GM18519 (cell line): ENCODE measurements at regions not wholly inside any gene's neighbourhood (a gene's known extent, or its start where the extent isn't known, plus 50 kb on each side); places are given as distances from the start of the nearest gene placed in this dataset.

Experiments
- ATAC-seq: cut with Tn5 transposase; IDR thresholded peaks from one replicate; pipeline ENCODE4 v1.9.1; 2021; ENCODE audit warnings: mild to moderate bottlenecking, moderate library complexity; ENCODE audit not compliant: unreplicated experiment, low FRiP score

- no peak for ATAC-seq
These were observed 549.1 kb downstream of the CDK5RAP2 start for GRCh38 chr9:120030847-120031246.

GRCh38 chr9:120018550-120018949 is 561.4 kb downstream of the CDK5RAP2 start:
- ATAC-seq, result no peak

- ATAC-seq, result no peak
These were observed 561.9 kb downstream of the CDK5RAP2 start for GRCh38 chr9:120018037-120018436.

GRCh38 chr9:120016231-120016630 is 563.7 kb downstream of the CDK5RAP2 start:
- no peak for ATAC-seq

- no peak for ATAC-seq
These were observed 565.2 kb downstream of the CDK5RAP2 start for GRCh38 chr9:120014796-120015195.

GRCh38 chr9:120009856-120010255 is 570.1 kb downstream of the CDK5RAP2 start:
- ATAC-seq, result no peak

- ATAC-seq, result no peak
These were observed 578.4 kb downstream of the CDK5RAP2 start for GRCh38 chr9:120001536-120001935.

- no peak for ATAC-seq
These were observed 581.4 kb downstream of the CDK5RAP2 start for GRCh38 chr9:119998614-119999013.

GRCh38 chr9:119991797-119992196 is 588.2 kb downstream of the CDK5RAP2 start:
- no peak for ATAC-seq

- ATAC-seq, result no peak
These were observed 593.3 kb downstream of the CDK5RAP2 start for GRCh38 chr9:119986713-119987112.

GRCh38 chr9:119986205-119986604 is 593.8 kb downstream of the CDK5RAP2 start:
- no peak for ATAC-seq

GRCh38 chr9:119974026-119974425 is 604.8 kb upstream of the BRINP1 start:
- no peak for ATAC-seq

- ATAC-seq, result peak; percentile 83
These were observed 599.8 kb upstream of the BRINP1 start for GRCh38 chr9:119968836-119969707.

- no peak for ATAC-seq
These were observed 598.8 kb upstream of the BRINP1 start for GRCh38 chr9:119967867-119968535.

GRCh38 chr9:119963798-119964372 is 594.6 kb upstream of the BRINP1 start:
- ATAC-seq, result no peak

- ATAC-seq, result no peak
These were observed 594.1 kb upstream of the BRINP1 start for GRCh38 chr9:119963258-119963797.

- ATAC-seq, result no peak
These were observed 592.7 kb upstream of the BRINP1 start for GRCh38 chr9:119961774-119962424.

- no peak for ATAC-seq
These were observed 590.8 kb upstream of the BRINP1 start for GRCh38 chr9:119959846-119960545.

- ATAC-seq, result no peak
These were observed 586.9 kb upstream of the BRINP1 start for GRCh38 chr9:119956111-119956510.

GRCh38 chr9:119955276-119955675 is 586.0 kb upstream of the BRINP1 start:
- no peak for ATAC-seq
